ENCODE measurements at regions not wholly inside any gene's neighbourhood (a gene's known extent, or its start where the extent isn't known, plus 50 kb on each side); places are given as distances from the start of the nearest gene placed in this dataset.

GRCh38 chr9:113798062-113799030 lies 77.8 kb upstream of the ZNF618 start:
- H3K4me1 Mint-ChIP-seq = no peaks in the 10 kb centered on the region
- no peaks in the 10 kb centered on the region for H3K27me3 ChIP-seq (ENCODE audit: insufficient read depth, low read length)
- H3K36me3 ChIP-seq (ENCODE audit: insufficient read depth, low read length) = no peaks in the 10 kb centered on the region
- no peak overlapping the region for H3K27ac Mint-ChIP-seq
- no peaks in the 10 kb centered on the region for H3K4me1 ChIP-seq (ENCODE audit: insufficient read depth, low read length)
- no peaks in the 10 kb centered on the region for H3K36me3 Mint-ChIP-seq
- no peak overlapping the region for H3K27ac ChIP-seq (ENCODE audit: low read depth, low read length)
- intact Hi-C loops (cut with micrococcal nuclease) = no loop called here
- H3K9me3 Mint-ChIP-seq = peaks cover 0 to 2% (median 0%) of the 10 kb centered on the region in 8 donors
- ChIA-PET POLR2A (ENCODE audit: partially characterized antibody) (no interaction called here), CTCF (ENCODE audit: partially characterized antibody) (interaction anchor here (4.3 kb wide), 1 partner anchor 11 kb away, joined by 28 read pairs; no protein-coding TSS in a partner anchor)
- no peak overlapping the region for H3K4me3 Mint-ChIP-seq
- H3K9me3 ChIP-seq (ENCODE audit: control insufficient read depth in 1 of 2, low read length in 2 of 2) = no peaks in the 10 kb centered on the region
- no peak overlapping the region for H3K4me3 ChIP-seq (ENCODE audit: low read length in 2 of 2)
- peaks cover 5 to 8% of the 10 kb centered on the region in 2 donors for H3K27me3 Mint-ChIP-seq
- DNase-seq = no peak

DNA sequence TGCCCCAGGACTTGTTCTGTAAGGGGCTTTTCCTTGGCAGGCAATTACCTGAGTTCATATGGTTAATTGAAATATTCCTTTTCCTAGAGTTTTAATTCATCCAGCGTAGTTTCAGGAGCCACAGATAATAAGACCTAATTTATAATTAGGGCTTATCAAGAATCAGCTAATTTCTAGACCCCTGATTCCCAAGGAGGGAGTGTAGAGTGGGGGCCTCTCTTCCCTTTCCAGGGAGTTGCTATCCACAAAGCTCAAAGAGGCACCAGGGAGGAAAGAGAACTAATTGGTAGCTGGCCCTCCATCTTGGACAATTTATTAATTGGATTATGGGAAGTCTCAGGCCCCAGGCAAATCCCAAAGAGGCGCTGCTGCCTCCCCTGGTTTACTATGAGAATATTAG lies 75.8 kb upstream of the ZNF618 start:
- Mint-ChIP-seq H3K36me3 (no peaks in the 10 kb centered on the region), H3K9me3 (no peaks in the 10 kb centered on the region), H3K4me3 (no peak overlapping the region), H3K27ac (no peak overlapping the region), H3K27me3 (peaks cover 5 to 8% of the 10 kb centered on the region in 2 donors), H3K4me1 (no peaks in the 10 kb centered on the region)
- POLR2A ChIA-PET (ENCODE audit: partially characterized antibody) = no interaction called here
- no peaks in the 10 kb centered on the region for H3K9me3 ChIP-seq (ENCODE audit: control insufficient read depth in 1 of 2, low read length in 2 of 2)
- no peaks in the 10 kb centered on the region for H3K27me3 ChIP-seq (ENCODE audit: insufficient read depth, low read length)
- DNase-seq = no peak
- no peaks in the 10 kb centered on the region for H3K4me1 ChIP-seq (ENCODE audit: insufficient read depth, low read length)
- no peak overlapping the region for H3K27ac ChIP-seq (ENCODE audit: low read depth, low read length)
- intact Hi-C loops (cut with micrococcal nuclease) = no loop called here
- no peak overlapping the region for H3K4me3 ChIP-seq (ENCODE audit: low read length in 2 of 2)
- CTCF ChIA-PET (ENCODE audit: partially characterized antibody) = interaction anchor here (4.3 kb wide), 1 partner anchor 9 kb away, joined by 28 read pairs; no protein-coding TSS in a partner anchor
- H3K36me3 ChIP-seq (ENCODE audit: insufficient read depth, low read length) = no peaks in the 10 kb centered on the region

DNA sequence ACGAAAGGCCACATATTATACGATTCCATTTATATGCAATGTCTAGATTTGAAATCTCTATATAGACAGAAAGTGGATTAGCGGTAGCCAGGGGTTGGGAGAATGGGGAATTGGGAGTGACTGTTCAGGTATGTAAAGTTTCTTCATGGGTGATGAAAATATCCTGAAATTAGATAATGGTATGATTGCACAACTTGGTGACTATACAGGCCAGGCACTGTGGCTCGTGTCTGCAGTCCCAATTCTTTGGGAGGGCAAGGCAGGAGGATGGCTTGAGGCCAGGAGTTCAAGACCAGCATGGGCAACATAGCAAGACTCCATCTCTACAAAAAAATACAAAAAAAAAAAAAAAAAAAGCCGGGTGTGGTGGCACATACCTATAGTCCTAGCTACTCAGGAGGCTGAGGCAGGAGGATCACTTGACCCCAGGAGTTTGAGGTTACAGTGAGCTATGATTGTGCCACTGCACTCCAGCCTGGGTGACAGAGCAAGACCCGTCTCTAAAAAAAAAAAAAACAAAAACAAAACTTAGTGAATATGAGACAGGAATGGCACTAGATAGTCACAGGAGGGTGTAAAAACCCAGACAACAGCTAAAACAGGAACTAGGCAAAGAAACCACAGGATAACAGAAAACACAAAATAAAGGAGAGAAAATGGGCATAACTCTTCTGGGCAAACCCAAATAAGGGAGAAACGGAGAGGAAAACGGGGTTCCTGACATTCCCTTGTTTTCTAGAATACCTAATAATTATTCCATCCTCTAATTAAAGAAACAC lies 72.1 kb upstream of the ZNF618 start:
- Mint-ChIP-seq H3K4me3 (no peak overlapping the region), H3K9me3 (no peaks in the 10 kb centered on the region)

GRCh38 chr9:113805486-113806132 lies 70.5 kb upstream of the ZNF618 start:
- CTCF ChIA-PET (ENCODE audit: partially characterized antibody) = interaction anchor here (0.9 kb wide), 1 partner anchor 29 kb away, joined by 3 read pairs; no protein-coding TSS in a partner anchor
- intact Hi-C loops (cut with micrococcal nuclease) = no loop called here
- H3K27me3 Mint-ChIP-seq = peaks cover 5 to 6% of the 10 kb centered on the region in 2 donors

More for the DNA sequence above, 72.1 kb upstream of the ZNF618 start:
- CTCF ChIA-PET (ENCODE audit: partially characterized antibody) = no interaction called here
- no peak overlapping the region for H3K27ac ChIP-seq (ENCODE audit: low read depth, low read length)
- intact Hi-C loops (cut with micrococcal nuclease) = no loop called here
- H3K36me3 ChIP-seq (ENCODE audit: insufficient read depth, low read length) = no peaks in the 10 kb centered on the region
- H3K27me3 ChIP-seq (ENCODE audit: insufficient read depth, low read length) = no peaks in the 10 kb centered on the region
- no peak for DNase-seq
- Mint-ChIP-seq H3K4me1 (peaks cover 0 to 3% (median 0%) of the 10 kb centered on the region in 4 donors), H3K27ac (no peak overlapping the region), H3K27me3 (peaks cover 3% of the 10 kb centered on the region in 2 donors), H3K36me3 (no peaks in the 10 kb centered on the region)
- H3K4me3 ChIP-seq (ENCODE audit: low read length in 2 of 2) = no peak overlapping the region
- H3K9me3 ChIP-seq (ENCODE audit: control insufficient read depth in 1 of 2, low read length in 2 of 2) = no peaks in the 10 kb centered on the region
- POLR2A ChIA-PET (ENCODE audit: partially characterized antibody) = interaction anchor here (0.6 kb wide), 1 partner anchor 49 kb away, joined by 4 read pairs; no protein-coding TSS in a partner anchor
- no peaks in the 10 kb centered on the region for H3K4me1 ChIP-seq (ENCODE audit: insufficient read depth, low read length)

DNA sequence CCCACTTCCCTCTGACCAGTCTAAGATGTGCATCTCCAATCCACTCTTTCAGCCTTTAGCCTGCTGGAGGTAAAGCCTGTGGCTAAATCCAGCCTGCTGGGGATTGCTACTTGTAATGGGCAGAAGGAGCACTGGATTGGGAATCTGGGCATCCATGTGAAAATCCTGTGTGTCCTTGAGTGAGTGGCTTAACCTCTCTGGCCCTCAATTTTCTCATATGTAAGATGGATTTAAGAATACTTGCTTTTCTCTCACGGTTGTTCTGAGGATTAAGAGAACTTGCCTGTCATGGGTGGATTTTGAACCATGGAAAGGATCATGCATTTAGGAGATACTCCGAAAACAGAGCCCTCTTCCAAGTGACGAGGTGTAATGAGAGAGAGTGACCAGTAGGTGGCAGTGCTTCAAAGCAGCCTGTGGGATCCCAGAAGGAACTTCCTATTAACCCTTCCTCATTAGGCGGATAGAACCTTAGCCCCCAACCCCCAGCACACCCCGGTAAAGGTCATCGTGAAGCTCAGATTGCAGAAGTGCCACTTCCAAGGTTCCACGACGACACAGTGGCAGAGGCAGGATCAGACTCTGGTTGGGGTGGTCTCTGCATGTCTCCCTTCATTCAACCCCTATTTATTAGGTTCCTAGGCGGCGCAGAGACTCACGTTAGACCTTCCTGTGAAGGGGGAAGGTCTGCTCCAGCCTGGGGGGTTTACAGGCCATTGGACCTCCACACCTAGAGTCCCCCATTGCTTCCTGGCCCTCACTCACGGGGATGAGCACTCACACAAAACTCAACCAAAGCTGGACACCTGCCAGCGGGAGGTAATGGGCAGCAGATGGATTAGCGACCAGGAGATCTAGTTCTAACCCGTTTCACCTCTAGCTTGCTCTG lies 68.7 kb upstream of the ZNF618 start:
- no peaks in the 10 kb centered on the region for H3K9me3 Mint-ChIP-seq
- POLR2A ChIA-PET (ENCODE audit: partially characterized antibody) = no interaction called here
- H3K4me3 ChIP-seq (ENCODE audit: low read length in 2 of 2) = no peak overlapping the region
- H3K4me1 Mint-ChIP-seq = peaks cover 0 to 3% (median 0%) of the 10 kb centered on the region in 4 donors
- H3K9me3 ChIP-seq (ENCODE audit: control insufficient read depth in 1 of 2, low read length in 2 of 2) = no peaks in the 10 kb centered on the region
- peaks cover 5 to 11% of the 10 kb centered on the region in 2 donors for H3K27me3 Mint-ChIP-seq
- no peaks in the 10 kb centered on the region for H3K36me3 ChIP-seq (ENCODE audit: insufficient read depth, low read length)
- no peaks in the 10 kb centered on the region for H3K27me3 ChIP-seq (ENCODE audit: insufficient read depth, low read length)
- no peak overlapping the region for H3K27ac ChIP-seq (ENCODE audit: low read depth, low read length)
- no peaks in the 10 kb centered on the region for H3K4me1 ChIP-seq (ENCODE audit: insufficient read depth, low read length)
- intact Hi-C loops (cut with micrococcal nuclease) = loop anchor here (1.0 kb wide), 1 partner anchor 69 kb away; the partner anchor contains the start of gene ZNF618
- H3K36me3 Mint-ChIP-seq = no peaks in the 10 kb centered on the region
- H3K4me3 Mint-ChIP-seq = no peak overlapping the region
- CTCF ChIA-PET (ENCODE audit: partially characterized antibody) = interaction anchor here (0.9 to 5.0 kb wide), 7 partner anchors 8 to 72 kb away, joined by 3 to 28 read pairs (median 3); no protein-coding TSS in a partner anchor
- DNase-seq = peak in 4 of 5 donors; percentile 12 to 18 (median 16)
- H3K27ac Mint-ChIP-seq = no peak overlapping the region

More at GRCh38 chr9:113805486-113806132, 70.5 kb upstream of the ZNF618 start:
- Mint-ChIP-seq H3K9me3 (no peaks in the 10 kb centered on the region), H3K4me3 (no peak overlapping the region), H3K36me3 (no peaks in the 10 kb centered on the region), H3K4me1 (peaks cover 0 to 3% (median 0%) of the 10 kb centered on the region in 4 donors), H3K27ac (no peak overlapping the region)
- Histone ChIP-seq H3K27me3 (ENCODE audit: insufficient read depth, low read length) (no peaks in the 10 kb centered on the region), H3K4me3 (ENCODE audit: low read length in 2 of 2) (no peak overlapping the region), H3K4me1 (ENCODE audit: insufficient read depth, low read length) (no peaks in the 10 kb centered on the region), H3K36me3 (ENCODE audit: insufficient read depth, low read length) (no peaks in the 10 kb centered on the region), H3K27ac (ENCODE audit: low read depth, low read length) (no peak overlapping the region), H3K9me3 (ENCODE audit: control insufficient read depth in 1 of 2, low read length in 2 of 2) (no peaks in the 10 kb centered on the region)
- DNase-seq = no peak
- POLR2A ChIA-PET (ENCODE audit: partially characterized antibody) = no interaction called here
